Panc1 (cell line): ENCODE measurements at regions not wholly inside any gene's neighbourhood (a gene's known extent, or its start where the extent isn't known, plus 50 kb on each side); places are given as distances from the start of the nearest gene placed in this dataset.

Source experiments
- POLR2AphosphoS5 ChIP-seq: IDR thresholded peaks from 2 replicates; pipeline ENCODE4 v1.6.1; 2012; ENCODE audit warnings: mild to moderate bottlenecking, low read depth, low read length, moderate library complexity
- TF ChIP-seq, protein P1 (sequence below): fragments of 450-650 bp; IDR thresholded peaks from 2 replicates; pipeline ENCODE4 v1.5.1; 2017; ENCODE audit warnings: mild to moderate bottlenecking

GRCh38 chr7:114085592-114086501 is 167.0 kb upstream of the PPP1R3A start:
- TF ChIP-seq, protein P1, sequence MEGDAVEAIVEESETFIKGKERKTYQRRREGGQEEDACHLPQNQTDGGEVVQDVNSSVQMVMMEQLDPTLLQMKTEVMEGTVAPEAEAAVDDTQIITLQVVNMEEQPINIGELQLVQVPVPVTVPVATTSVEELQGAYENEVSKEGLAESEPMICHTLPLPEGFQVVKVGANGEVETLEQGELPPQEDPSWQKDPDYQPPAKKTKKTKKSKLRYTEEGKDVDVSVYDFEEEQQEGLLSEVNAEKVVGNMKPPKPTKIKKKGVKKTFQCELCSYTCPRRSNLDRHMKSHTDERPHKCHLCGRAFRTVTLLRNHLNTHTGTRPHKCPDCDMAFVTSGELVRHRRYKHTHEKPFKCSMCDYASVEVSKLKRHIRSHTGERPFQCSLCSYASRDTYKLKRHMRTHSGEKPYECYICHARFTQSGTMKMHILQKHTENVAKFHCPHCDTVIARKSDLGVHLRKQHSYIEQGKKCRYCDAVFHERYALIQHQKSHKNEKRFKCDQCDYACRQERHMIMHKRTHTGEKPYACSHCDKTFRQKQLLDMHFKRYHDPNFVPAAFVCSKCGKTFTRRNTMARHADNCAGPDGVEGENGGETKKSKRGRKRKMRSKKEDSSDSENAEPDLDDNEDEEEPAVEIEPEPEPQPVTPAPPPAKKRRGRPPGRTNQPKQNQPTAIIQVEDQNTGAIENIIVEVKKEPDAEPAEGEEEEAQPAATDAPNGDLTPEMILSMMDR, result no peak
- TF ChIP-seq POLR2AphosphoS5, result no peak
